ENCODE measurements at regions not wholly inside any gene's neighbourhood (a gene's known extent, or its start where the extent isn't known, plus 50 kb on each side); places are given as distances from the start of the nearest gene placed in this dataset.

DNA sequence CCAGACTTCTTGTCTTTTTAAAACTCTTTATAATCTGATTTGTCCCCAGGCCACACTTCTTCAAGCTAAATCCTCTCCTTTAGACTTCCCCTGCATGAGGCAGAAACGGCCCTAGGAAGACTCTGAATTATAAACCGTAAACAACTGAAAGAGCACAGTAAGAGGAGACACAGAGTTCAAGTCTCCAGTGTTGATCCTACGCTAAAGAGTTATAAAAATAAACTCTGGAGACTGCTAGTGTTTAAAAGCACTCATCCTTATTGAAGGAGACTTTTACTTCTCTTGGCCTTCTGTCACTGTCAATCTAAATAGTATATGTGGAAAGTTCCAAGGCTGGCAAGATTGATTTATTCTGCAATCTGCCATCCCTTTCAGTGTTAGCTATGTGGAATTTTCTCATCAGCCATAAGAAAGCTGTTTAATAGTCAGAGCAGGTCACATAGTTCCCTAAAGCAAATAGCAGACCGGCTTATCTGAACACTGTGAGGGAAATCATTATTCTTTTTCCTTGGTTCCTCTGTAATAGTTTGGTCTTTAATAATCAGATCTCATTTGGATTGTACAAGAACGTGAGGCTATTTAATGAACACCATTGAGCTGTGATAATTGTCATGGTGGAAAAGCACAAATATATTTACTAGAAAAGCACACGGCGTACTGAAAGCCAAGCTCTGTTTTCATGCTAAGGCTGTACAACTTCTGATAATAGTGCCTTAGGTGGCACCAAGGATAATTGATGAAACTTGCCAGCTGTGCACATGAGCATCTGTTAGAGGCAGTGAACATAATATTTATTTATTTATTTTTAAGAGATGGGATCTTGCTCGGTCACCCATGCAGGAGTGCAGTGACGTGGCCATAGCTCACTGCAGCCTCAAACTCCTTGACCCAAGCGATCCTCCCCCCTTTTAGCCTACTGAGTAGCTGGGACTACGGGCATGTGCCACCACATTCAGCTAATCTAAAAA is 157.7 kb downstream of the CEP135 start:
- Histone ChIP-seq H3K27ac (no peak overlapping the region), H3K27me3 (no peaks in the 10 kb centered on the region), H3K36me3 (no peaks in the 10 kb centered on the region), H3K4me1 (no peaks in the 10 kb centered on the region), H3K9me3 (no peaks in the 10 kb centered on the region), H3K4me3 (no peak overlapping the region)
- intact Hi-C loops (cut with DNase I; ENCODE audit: low total_unique reads) = no loop called here
- no peak for DNase-seq (ENCODE audit: low spot score in 2 of 2)
- TF ChIP-seq POLR2AphosphoS5 (IDR thresholded peaks at IDR 0.05) = no peak
- TF ChIP-seq, protein P1, sequence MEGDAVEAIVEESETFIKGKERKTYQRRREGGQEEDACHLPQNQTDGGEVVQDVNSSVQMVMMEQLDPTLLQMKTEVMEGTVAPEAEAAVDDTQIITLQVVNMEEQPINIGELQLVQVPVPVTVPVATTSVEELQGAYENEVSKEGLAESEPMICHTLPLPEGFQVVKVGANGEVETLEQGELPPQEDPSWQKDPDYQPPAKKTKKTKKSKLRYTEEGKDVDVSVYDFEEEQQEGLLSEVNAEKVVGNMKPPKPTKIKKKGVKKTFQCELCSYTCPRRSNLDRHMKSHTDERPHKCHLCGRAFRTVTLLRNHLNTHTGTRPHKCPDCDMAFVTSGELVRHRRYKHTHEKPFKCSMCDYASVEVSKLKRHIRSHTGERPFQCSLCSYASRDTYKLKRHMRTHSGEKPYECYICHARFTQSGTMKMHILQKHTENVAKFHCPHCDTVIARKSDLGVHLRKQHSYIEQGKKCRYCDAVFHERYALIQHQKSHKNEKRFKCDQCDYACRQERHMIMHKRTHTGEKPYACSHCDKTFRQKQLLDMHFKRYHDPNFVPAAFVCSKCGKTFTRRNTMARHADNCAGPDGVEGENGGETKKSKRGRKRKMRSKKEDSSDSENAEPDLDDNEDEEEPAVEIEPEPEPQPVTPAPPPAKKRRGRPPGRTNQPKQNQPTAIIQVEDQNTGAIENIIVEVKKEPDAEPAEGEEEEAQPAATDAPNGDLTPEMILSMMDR (IDR thresholded peaks at IDR 0.05) = no peak
- TF ChIP-seq POLR2A (IDR thresholded peaks at IDR 0.05) = no peak

- Histone ChIP-seq H3K27ac (no peak overlapping the region), H3K4me3 (no peak overlapping the region), H3K27me3 (no peaks in the 10 kb centered on the region), H3K36me3 (no peaks in the 10 kb centered on the region), H3K9me3 (no peaks in the 10 kb centered on the region), H3K4me1 (no peaks in the 10 kb centered on the region)
- no peak for TF ChIP-seq POLR2AphosphoS5 (IDR thresholded peaks at IDR 0.05)
- no peak for TF ChIP-seq POLR2A (IDR thresholded peaks at IDR 0.05)
- TF ChIP-seq, protein P1 (IDR thresholded peaks at IDR 0.05) = no peak
- DNase-seq (ENCODE audit: low spot score in 2 of 2) = no peak
- intact Hi-C loops (cut with DNase I; ENCODE audit: low total_unique reads) = no loop called here
Measured at GRCh38 chr4:56104188-56104587, 155.4 kb downstream of the CEP135 start.

- Histone ChIP-seq H3K27me3 (no peaks in the 10 kb centered on the region), H3K4me3 (no peak overlapping the region), H3K9me3 (no peaks in the 10 kb centered on the region), H3K27ac (no peak overlapping the region), H3K36me3 (no peaks in the 10 kb centered on the region), H3K4me1 (no peaks in the 10 kb centered on the region)
- DNase-seq (ENCODE audit: low spot score in 2 of 2) = no peak
- TF ChIP-seq, protein P1 (IDR thresholded peaks at IDR 0.05) = no peak
- TF ChIP-seq POLR2AphosphoS5 (IDR thresholded peaks at IDR 0.05) = no peak
- TF ChIP-seq POLR2A (IDR thresholded peaks at IDR 0.05) = no peak
- intact Hi-C loops (cut with DNase I; ENCODE audit: low total_unique reads) = no loop called here
Measured at GRCh38 chr4:56102601-56103000, 153.9 kb downstream of the CEP135 start.

DNA sequence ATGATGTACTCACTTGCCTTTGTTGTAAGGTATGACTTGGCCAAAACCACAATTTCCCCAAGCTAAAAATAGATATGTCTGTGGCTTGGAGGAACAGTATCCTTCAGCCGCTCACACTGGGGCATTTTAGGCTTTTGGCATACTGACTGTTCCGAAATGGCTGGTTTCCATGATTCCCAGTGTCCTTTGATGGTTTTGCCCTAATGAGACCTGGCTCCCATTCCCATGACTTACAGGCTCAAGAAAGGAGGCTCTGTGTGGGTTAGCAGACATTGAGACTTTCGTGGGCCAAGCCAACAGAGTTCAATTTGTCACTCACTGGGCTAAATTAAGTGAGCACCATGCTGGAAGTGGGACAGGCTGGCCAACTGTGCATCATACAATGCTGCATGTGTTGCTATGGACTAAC is 150.6 kb downstream of the CEP135 start:
- Histone ChIP-seq H3K4me1 (no peaks in the 10 kb centered on the region), H3K27me3 (no peaks in the 10 kb centered on the region), H3K27ac (no peak overlapping the region), H3K4me3 (no peak overlapping the region), H3K9me3 (no peaks in the 10 kb centered on the region), H3K36me3 (no peaks in the 10 kb centered on the region)
- intact Hi-C loops (cut with DNase I; ENCODE audit: low total_unique reads) = no loop called here
- peak in 1 of 2 donors; percentile 22 for DNase-seq (ENCODE audit: low spot score in 2 of 2)
- TF ChIP-seq POLR2A (IDR thresholded peaks at IDR 0.05) = no peak
- TF ChIP-seq POLR2AphosphoS5 (IDR thresholded peaks at IDR 0.05) = no peak
- TF ChIP-seq, protein P1 (IDR thresholded peaks at IDR 0.05) = no peak

GRCh38 chr4:56093576-56093975 is 144.8 kb downstream of the CEP135 start:
- H3K27ac ChIP-seq = no peak overlapping the region
- no peaks in the 10 kb centered on the region for H3K9me3 ChIP-seq
- no peaks in the 10 kb centered on the region for H3K27me3 ChIP-seq
- TF ChIP-seq POLR2A (IDR thresholded peaks at IDR 0.05) (no peak), POLR2AphosphoS5 (IDR thresholded peaks at IDR 0.05) (no peak)
- TF ChIP-seq, protein P1 (IDR thresholded peaks at IDR 0.05) = no peak
- no peaks in the 10 kb centered on the region for H3K36me3 ChIP-seq
- H3K4me3 ChIP-seq = no peak overlapping the region
- no peaks in the 10 kb centered on the region for H3K4me1 ChIP-seq
- no peak for DNase-seq (ENCODE audit: low spot score in 2 of 2)
- intact Hi-C loops (cut with DNase I; ENCODE audit: low total_unique reads) = no loop called here
